Ascending aorta (tissue), 2 donors: ENCODE measurements at regions not wholly inside any gene's neighbourhood (a gene's known extent, or its start where the extent isn't known, plus 50 kb on each side); places are given as distances from the start of the nearest gene placed in this dataset.

Experiments used
- DNase-seq, 2 donors: peaks; one replicate each; pipeline ENCODE4 v3.0.0-alpha.2; 2019; ENCODE audit warnings: low spot score in 2 of 2
- H3K27ac ChIP-seq, 2 donors: fragments of 200-600 bp; sonication (generic); one replicate each; pipeline ENCODE4 v1.5.1; 2016 to 2017; ENCODE audit warnings: mild to moderate bottlenecking in 1 of 2
- H3K27me3 ChIP-seq: fragments of 200-600 bp; sonication (generic); one replicate; pipeline ENCODE4 v1.5.1; 2017
- H3K36me3 ChIP-seq, 2 donors: fragments of 200-600 bp; sonication (generic); one replicate each; pipeline ENCODE4 v1.5.1; 2016
- H3K4me1 ChIP-seq, 2 donors: fragments of 200-600 bp; sonication (generic); one replicate each; pipeline ENCODE4 v1.5.1; 2016 to 2017; ENCODE audit warnings: mild to moderate bottlenecking in 1 of 2
- H3K4me3 ChIP-seq, 2 donors: fragments of 200-600 bp; sonication (generic); one replicate each; pipeline ENCODE4 v1.5.1; 2016 to 2017; ENCODE audit warnings: mild to moderate bottlenecking in 1 of 2
- H3K9me3 ChIP-seq, 2 donors: fragments of 200-600 bp; sonication (generic); one replicate each; pipeline ENCODE4 v1.5.1; 2016
- CTCF ChIP-seq, 3 experiments: fragments of 200-600 bp in 2 of 3; fragments of 450-650 bp in 1 of 3; sonication (generic) in 2 of 3; IDR thresholded peaks; one replicate each; pipeline ENCODE4 v1.5.1; 2016 to 2019; ENCODE audit warnings: antibody characterized with exemption in 3 of 3, mild to moderate bottlenecking in 1 of 3, moderate library complexity in 1 of 3
- intact Hi-C: fragments of 100-400 bp; cut with DNase I; formaldehyde crosslinking; loops from one replicate; pipeline ENCODE4 v1.15.1; 2023

DNA sequence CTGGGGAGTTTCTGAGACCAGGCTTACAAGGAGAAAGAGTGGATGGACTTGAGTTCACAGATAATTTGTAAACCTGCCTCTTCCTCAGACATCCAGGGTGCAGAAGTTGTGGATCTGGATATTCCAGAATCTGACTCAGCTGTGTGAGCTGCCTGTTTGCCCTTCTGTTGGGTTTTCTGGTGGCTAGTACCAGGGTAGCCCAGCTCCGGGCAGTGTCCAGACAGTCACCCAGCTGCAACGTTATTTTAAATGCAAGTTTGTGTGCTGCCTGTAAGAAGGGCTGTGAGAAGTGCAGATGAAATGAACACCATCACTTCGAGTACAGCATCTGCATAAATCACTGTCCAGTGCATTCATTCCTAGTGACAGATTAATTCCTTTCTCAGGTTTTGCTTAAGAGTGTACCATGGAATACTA lies 1053.0 kb downstream of the TUSC7 start:
- intact Hi-C loops, result no loop called here
- Histone ChIP-seq H3K4me3 (no peak overlapping the region), H3K27me3 (no peaks in the 10 kb centered on the region), H3K9me3 (no peaks in the 10 kb centered on the region), H3K4me1 (no peaks in the 10 kb centered on the region), H3K36me3 (no peaks in the 10 kb centered on the region), H3K27ac (no peak overlapping the region)
- DNase-seq, result no peak
- no peak for TF ChIP-seq CTCF (IDR thresholded peaks at IDR 0.05)

DNA sequence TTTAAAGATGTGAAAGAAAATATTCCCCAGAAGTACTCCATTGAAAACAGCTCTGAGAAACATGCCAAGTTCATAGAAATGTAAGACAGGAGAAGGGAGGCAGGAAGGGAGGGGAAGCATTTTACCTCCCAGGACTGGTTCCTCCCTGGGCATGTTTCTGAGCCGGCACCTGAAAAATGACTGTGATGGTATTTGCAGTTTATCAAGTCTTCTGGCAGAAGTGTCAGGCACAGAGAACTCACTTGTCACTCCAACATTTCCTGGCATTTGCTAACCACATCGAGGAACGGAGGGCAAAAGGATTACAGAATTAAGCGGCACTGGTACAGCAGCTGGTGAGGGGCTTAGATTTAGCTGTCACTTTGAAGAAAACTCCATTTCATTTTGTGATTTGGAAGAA lies 1054.0 kb downstream of the TUSC7 start:
- Histone ChIP-seq H3K27me3 (no peaks in the 10 kb centered on the region), H3K36me3 (no peaks in the 10 kb centered on the region), H3K4me3 (no peak overlapping the region), H3K27ac (no peak overlapping the region), H3K4me1 (no peaks in the 10 kb centered on the region), H3K9me3 (no peaks in the 10 kb centered on the region)
- no peak for TF ChIP-seq CTCF (IDR thresholded peaks at IDR 0.05)
- DNase-seq, result no peak
- intact Hi-C loops, result no loop called here

- no peaks in the 10 kb centered on the region for H3K27me3 ChIP-seq
- TF ChIP-seq CTCF (IDR thresholded peaks at IDR 0.05), result no peak
- H3K27ac ChIP-seq, result no peak overlapping the region
- H3K9me3 ChIP-seq, result no peaks in the 10 kb centered on the region
- no peak overlapping the region for H3K4me3 ChIP-seq
- DNase-seq, result no peak
- intact Hi-C loops, result no loop called here
- no peaks in the 10 kb centered on the region for H3K36me3 ChIP-seq
- H3K4me1 ChIP-seq, result no peaks in the 10 kb centered on the region
Measured at GRCh38 chr3:117768581-117768980, 1059.0 kb downstream of the TUSC7 start.

DNA sequence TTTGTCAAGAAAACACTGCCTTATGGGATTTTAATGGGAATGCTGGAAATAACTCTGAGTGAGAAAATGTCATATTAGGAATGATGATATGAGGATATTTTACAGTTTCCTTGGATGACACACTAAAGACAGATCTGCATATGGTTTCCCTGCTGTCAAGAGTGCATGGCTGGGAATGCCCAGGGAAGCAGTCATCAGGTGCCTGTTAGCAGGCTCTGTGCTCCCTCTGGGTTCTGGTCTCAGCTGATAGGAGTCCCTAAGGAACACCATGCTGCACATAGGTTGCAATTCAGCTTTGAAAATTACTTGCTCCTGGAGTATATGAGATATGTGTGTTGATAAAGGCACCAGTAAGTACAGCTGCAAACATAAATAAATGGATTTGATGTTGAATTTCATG lies 1064.6 kb downstream of the TUSC7 start:
- H3K27me3 ChIP-seq, result no peaks in the 10 kb centered on the region

DNA sequence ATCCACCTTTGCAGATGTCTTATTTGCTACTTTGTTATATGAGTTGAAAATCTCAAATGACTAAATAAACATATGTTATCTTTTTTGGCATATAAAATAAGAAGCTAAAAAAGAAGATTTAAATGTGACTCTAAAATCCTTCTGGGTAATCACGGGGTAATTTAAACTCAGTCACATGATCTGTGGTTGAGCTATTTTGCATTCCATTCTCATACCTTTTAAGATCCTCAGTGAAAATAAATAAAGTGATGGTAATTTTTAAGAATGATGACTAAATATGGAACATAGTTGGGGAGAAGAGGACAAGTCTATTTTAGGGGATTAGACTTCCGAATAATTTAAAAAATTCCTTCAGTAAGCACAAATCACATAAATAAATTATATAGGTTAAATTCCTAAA lies 1076.8 kb downstream of the TUSC7 start:
- H3K9me3 ChIP-seq, result no peaks in the 10 kb centered on the region
- no peak for TF ChIP-seq CTCF (IDR thresholded peaks at IDR 0.05)
- no peaks in the 10 kb centered on the region for H3K4me1 ChIP-seq
- DNase-seq, result no peak
- intact Hi-C loops, result no loop called here
- H3K4me3 ChIP-seq, result no peak overlapping the region
- no peaks in the 10 kb centered on the region for H3K36me3 ChIP-seq
- H3K27me3 ChIP-seq, result no peaks in the 10 kb centered on the region
- H3K27ac ChIP-seq, result no peak overlapping the region

More for the DNA sequence above, 1064.6 kb downstream of the TUSC7 start:
- Histone ChIP-seq H3K9me3 (no peaks in the 10 kb centered on the region), H3K36me3 (no peaks in the 10 kb centered on the region), H3K4me1 (no peaks in the 10 kb centered on the region), H3K4me3 (no peak overlapping the region), H3K27ac (no peak overlapping the region)
- intact Hi-C loops, result no loop called here
- TF ChIP-seq CTCF (IDR thresholded peaks at IDR 0.05), result no peak
- DNase-seq, result no peak

DNA sequence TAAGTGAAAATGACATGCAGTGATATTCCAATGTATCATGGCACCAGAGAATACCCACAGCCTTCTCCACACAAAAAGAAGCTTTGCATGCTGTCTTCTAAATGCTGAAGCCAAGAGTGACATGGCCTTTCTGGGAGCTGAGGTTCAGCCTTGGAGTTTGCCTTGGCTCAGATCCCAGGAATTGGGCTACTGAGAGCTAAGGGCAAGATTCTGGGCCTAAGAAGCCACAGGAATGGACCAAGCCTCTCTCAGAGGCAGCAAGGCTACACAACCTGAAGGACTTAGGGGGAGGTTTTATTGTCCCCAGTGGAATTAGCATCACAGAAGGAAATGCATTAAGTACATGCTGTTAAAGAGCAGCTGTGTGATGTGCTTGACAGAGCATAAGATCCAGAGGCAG lies 1078.5 kb downstream of the TUSC7 start:
- no peak for DNase-seq
- no peak overlapping the region for H3K27ac ChIP-seq
- no peak for TF ChIP-seq CTCF (IDR thresholded peaks at IDR 0.05)

More for the DNA sequence above, 1078.5 kb downstream of the TUSC7 start:
- Histone ChIP-seq H3K4me3 (no peak overlapping the region), H3K36me3 (no peaks in the 10 kb centered on the region), H3K4me1 (no peaks in the 10 kb centered on the region), H3K9me3 (no peaks in the 10 kb centered on the region), H3K27me3 (no peaks in the 10 kb centered on the region)
- intact Hi-C loops, result no loop called here
